ENCODE measurements at regions not wholly inside any gene's neighbourhood (a gene's known extent, or its start where the extent isn't known, plus 50 kb on each side); places are given as distances from the start of the nearest gene placed in this dataset.

GRCh38 chr3:148631124-148631903, 66.4 kb upstream of the AGTR1 start:
- H3K4me3 ChIP-seq (ENCODE audit: low read depth, low read length), result no peak overlapping the region
- no peaks in the 10 kb centered on the region for H3K79me2 ChIP-seq
- TF ChIP-seq, protein P1, sequence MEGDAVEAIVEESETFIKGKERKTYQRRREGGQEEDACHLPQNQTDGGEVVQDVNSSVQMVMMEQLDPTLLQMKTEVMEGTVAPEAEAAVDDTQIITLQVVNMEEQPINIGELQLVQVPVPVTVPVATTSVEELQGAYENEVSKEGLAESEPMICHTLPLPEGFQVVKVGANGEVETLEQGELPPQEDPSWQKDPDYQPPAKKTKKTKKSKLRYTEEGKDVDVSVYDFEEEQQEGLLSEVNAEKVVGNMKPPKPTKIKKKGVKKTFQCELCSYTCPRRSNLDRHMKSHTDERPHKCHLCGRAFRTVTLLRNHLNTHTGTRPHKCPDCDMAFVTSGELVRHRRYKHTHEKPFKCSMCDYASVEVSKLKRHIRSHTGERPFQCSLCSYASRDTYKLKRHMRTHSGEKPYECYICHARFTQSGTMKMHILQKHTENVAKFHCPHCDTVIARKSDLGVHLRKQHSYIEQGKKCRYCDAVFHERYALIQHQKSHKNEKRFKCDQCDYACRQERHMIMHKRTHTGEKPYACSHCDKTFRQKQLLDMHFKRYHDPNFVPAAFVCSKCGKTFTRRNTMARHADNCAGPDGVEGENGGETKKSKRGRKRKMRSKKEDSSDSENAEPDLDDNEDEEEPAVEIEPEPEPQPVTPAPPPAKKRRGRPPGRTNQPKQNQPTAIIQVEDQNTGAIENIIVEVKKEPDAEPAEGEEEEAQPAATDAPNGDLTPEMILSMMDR (IDR thresholded peaks at IDR 0.05), result no peak
- no peaks in the 10 kb centered on the region for H3K4me1 ChIP-seq
- H3K9me3 ChIP-seq (ENCODE audit: control insufficient read depth, low read length), result no peaks in the 10 kb centered on the region
- no peak overlapping the region for H2AFZ ChIP-seq
- H3K27me3 ChIP-seq (ENCODE audit: control insufficient read depth, insufficient read depth, low read length), result no peaks in the 10 kb centered on the region
- H3K9ac ChIP-seq, result no peak overlapping the region
- no peak overlapping the region for H3K4me2 ChIP-seq (ENCODE audit: low read length)
- no peaks in the 10 kb centered on the region for H3K36me3 ChIP-seq (ENCODE audit: control insufficient read depth, insufficient read depth, low read length)
- H3K27ac ChIP-seq, result no peak overlapping the region

DNA sequence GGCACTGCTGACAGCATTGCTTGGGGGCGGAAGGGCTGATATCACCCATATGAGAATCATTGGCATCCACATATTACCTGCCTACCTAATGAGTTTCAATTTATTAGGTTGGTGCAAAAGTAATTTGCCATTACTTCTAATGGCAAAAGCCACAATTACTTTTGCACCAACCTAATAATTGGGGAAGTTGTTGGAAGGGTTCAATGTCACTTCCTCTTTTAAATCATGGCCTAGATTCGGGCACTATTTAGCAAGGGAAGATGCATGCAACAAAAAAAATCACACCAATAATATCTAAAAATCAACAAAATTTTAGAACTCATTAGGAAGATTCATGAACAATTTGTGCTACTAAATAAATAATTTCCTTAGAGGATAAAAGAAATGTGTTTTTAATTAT, 56.0 kb upstream of the AGTR1 start:
- no peak overlapping the region for H3K4me2 ChIP-seq (ENCODE audit: low read length)
- H3K9ac ChIP-seq, result no peak overlapping the region
- no peaks in the 10 kb centered on the region for H3K36me3 ChIP-seq (ENCODE audit: control insufficient read depth, insufficient read depth, low read length)
- no peak overlapping the region for H2AFZ ChIP-seq
- H3K9me3 ChIP-seq (ENCODE audit: control insufficient read depth, low read length), result no peaks in the 10 kb centered on the region
- H3K27ac ChIP-seq, result no peak overlapping the region
- H3K4me1 ChIP-seq, result no peaks in the 10 kb centered on the region
- H3K4me3 ChIP-seq (ENCODE audit: low read depth, low read length), result no peak overlapping the region
- TF ChIP-seq, protein P1 (IDR thresholded peaks at IDR 0.05), result no peak
- H3K27me3 ChIP-seq (ENCODE audit: control insufficient read depth, insufficient read depth, low read length), result no peaks in the 10 kb centered on the region
- no peaks in the 10 kb centered on the region for H3K79me2 ChIP-seq

- Histone ChIP-seq H3K27ac (no peak overlapping the region), H3K9ac (no peak overlapping the region), H3K4me2 (ENCODE audit: low read length) (no peak overlapping the region), H3K4me3 (ENCODE audit: low read depth, low read length) (no peak overlapping the region), H3K4me1 (no peaks in the 10 kb centered on the region), H2AFZ (no peak overlapping the region), H3K9me3 (ENCODE audit: control insufficient read depth, low read length) (no peaks in the 10 kb centered on the region), H3K27me3 (ENCODE audit: control insufficient read depth, insufficient read depth, low read length) (no peaks in the 10 kb centered on the region), H3K36me3 (ENCODE audit: control insufficient read depth, insufficient read depth, low read length) (no peaks in the 10 kb centered on the region), H3K79me2 (no peaks in the 10 kb centered on the region)
- TF ChIP-seq, protein P1 (IDR thresholded peaks at IDR 0.05), result no peak
Measured at GRCh38 chr3:148642214-148642613, 55.5 kb upstream of the AGTR1 start.

- Histone ChIP-seq H3K27ac (no peak overlapping the region), H3K9me3 (ENCODE audit: control insufficient read depth, low read length) (no peaks in the 10 kb centered on the region), H3K4me1 (no peaks in the 10 kb centered on the region)
Measured at GRCh38 chr3:148642616-148643015, 55.1 kb upstream of the AGTR1 start.

More at GRCh38 chr3:148642616-148643015, 55.1 kb upstream of the AGTR1 start:
- Histone ChIP-seq H3K79me2 (no peaks in the 10 kb centered on the region), H3K4me2 (ENCODE audit: low read length) (no peak overlapping the region), H3K27me3 (ENCODE audit: control insufficient read depth, insufficient read depth, low read length) (no peaks in the 10 kb centered on the region), H3K4me3 (ENCODE audit: low read depth, low read length) (no peak overlapping the region), H3K9ac (no peak overlapping the region), H2AFZ (no peak overlapping the region), H3K36me3 (ENCODE audit: control insufficient read depth, insufficient read depth, low read length) (no peaks in the 10 kb centered on the region)
- TF ChIP-seq, protein P1 (IDR thresholded peaks at IDR 0.05), result no peak

Data from parathyroid adenoma (tissue), 2 donors.